GM12874 (cell line): ENCODE measurements at regions not wholly inside any gene's neighbourhood (a gene's known extent, or its start where the extent isn't known, plus 50 kb on each side); places are given as distances from the start of the nearest gene placed in this dataset.

Source experiments
- CTCF ChIP-seq: IDR thresholded peaks from 2 replicates; pipeline ENCODE4 v1.5.1; 2011; ENCODE audit warnings: low read depth, mild to moderate bottlenecking, control low read depth, low read length, moderate library complexity; ENCODE audit not compliant: insufficient read depth

- no peak for TF ChIP-seq CTCF
Measured at GRCh38 chr7:79922894-79923293, 211.7 kb upstream of the GNAI1 start.

- no peak for TF ChIP-seq CTCF
Measured at GRCh38 chr7:79921976-79922375, 212.7 kb upstream of the GNAI1 start.

- TF ChIP-seq CTCF: no peak
Measured at GRCh38 chr7:79912213-79912633, 222.4 kb upstream of the GNAI1 start.

- no peak for TF ChIP-seq CTCF
Measured at GRCh38 chr7:79911420-79911819, 223.2 kb upstream of the GNAI1 start.

- TF ChIP-seq CTCF: no peak
Measured at GRCh38 chr7:79909176-79909575, 225.5 kb upstream of the GNAI1 start.

GRCh38 chr7:79897166-79897565, 237.5 kb upstream of the GNAI1 start:
- no peak for TF ChIP-seq CTCF

GRCh38 chr7:79893991-79894390, 240.6 kb upstream of the GNAI1 start:
- TF ChIP-seq CTCF: no peak

GRCh38 chr7:79882922-79883321, 251.7 kb upstream of the GNAI1 start:
- TF ChIP-seq CTCF: no peak
